Gastroesophageal sphincter (tissue), 3 donors: ENCODE measurements at regions not wholly inside any gene's neighbourhood (a gene's known extent, or its start where the extent isn't known, plus 50 kb on each side); places are given as distances from the start of the nearest gene placed in this dataset.

Experiments used
- CTCF ChIP-seq, 4 experiments: fragments of 200-600 bp in 2 of 4; fragments of 450-650 bp in 2 of 4; sonication (generic) in 1 of 4; IDR thresholded peaks; one replicate each; pipeline ENCODE4 v1.5.1; 2017 to 2019; ENCODE audit warnings: antibody characterized with exemption in 4 of 4, mild to moderate bottlenecking in 2 of 4, moderate library complexity in 2 of 4
- EP300 ChIP-seq: sonication (generic); formaldehyde crosslinking; IDR thresholded peaks from one replicate; pipeline ENCODE4 v1.6.1; 2017; ENCODE audit warnings: antibody characterized with exemption, mild to moderate bottlenecking
- POLR2A ChIP-seq, 2 donors: fragments of 450-650 bp; IDR thresholded peaks; one replicate each; pipeline ENCODE4 v1.6.1; 2017; ENCODE audit warnings: antibody characterized with exemption in 2 of 2, mild to moderate bottlenecking in 2 of 2, moderate library complexity in 1 of 2
- POLR2AphosphoS5 ChIP-seq: sonication (generic); formaldehyde crosslinking; IDR thresholded peaks from one replicate; pipeline ENCODE4 v1.6.1; 2017; ENCODE audit warnings: antibody characterized with exemption

- TF ChIP-seq EP300 = no peak
- TF ChIP-seq CTCF (IDR thresholded peaks at IDR 0.05) = no peak
- no peak for TF ChIP-seq POLR2A (IDR thresholded peaks at IDR 0.05)
- TF ChIP-seq POLR2AphosphoS5 = no peak
Observed at GRCh38 chr5:113776168-113776567, 262.7 kb downstream of the YTHDC2 start.
